ENCODE measurements at regions not wholly inside any gene's neighbourhood (a gene's known extent, or its start where the extent isn't known, plus 50 kb on each side); places are given as distances from the start of the nearest gene placed in this dataset.

GRCh38 chrX:20729416-20729815, 462.7 kb upstream of the RPS6KA3 start:
- TF ChIP-seq CTCF (IDR thresholded peaks at IDR 0.05; ENCODE audit: low read depth, low read length, missing control alignments): no peak
- no peak for DNase-seq (ENCODE audit: low read depth)

GRCh38 chrX:20727447-20727846, 460.7 kb upstream of the RPS6KA3 start:
- no peak for DNase-seq (ENCODE audit: low read depth)
- no peak overlapping the region for H3K4me3 ChIP-seq (ENCODE audit: low read depth, low read length)
- TF ChIP-seq CTCF (IDR thresholded peaks at IDR 0.05; ENCODE audit: low read depth, low read length, missing control alignments): no peak

More at GRCh38 chrX:20729416-20729815, 462.7 kb upstream of the RPS6KA3 start:
- H3K4me3 ChIP-seq (ENCODE audit: low read depth, low read length): no peak overlapping the region

- no peak overlapping the region for H3K4me3 ChIP-seq (ENCODE audit: low read depth, low read length)
- no peak for DNase-seq (ENCODE audit: low read depth)
- no peak for TF ChIP-seq CTCF (IDR thresholded peaks at IDR 0.05; ENCODE audit: low read depth, low read length, missing control alignments)
Observed at GRCh38 chrX:20720954-20721626, 454.4 kb upstream of the RPS6KA3 start.

- TF ChIP-seq CTCF (IDR thresholded peaks at IDR 0.05; ENCODE audit: low read depth, low read length, missing control alignments): no peak
- H3K4me3 ChIP-seq (ENCODE audit: low read depth, low read length): no peak overlapping the region
- DNase-seq (ENCODE audit: low read depth): no peak
Observed at GRCh38 chrX:20718592-20719380, 452.1 kb upstream of the RPS6KA3 start.

- TF ChIP-seq CTCF (IDR thresholded peaks at IDR 0.05; ENCODE audit: low read depth, low read length, missing control alignments): no peak
- H3K4me3 ChIP-seq (ENCODE audit: low read depth, low read length): no peak overlapping the region
- no peak for DNase-seq (ENCODE audit: low read depth)
Observed at GRCh38 chrX:20715176-20715575, 448.5 kb upstream of the RPS6KA3 start.

GRCh38 chrX:20712811-20713210, 446.1 kb upstream of the RPS6KA3 start:
- DNase-seq (ENCODE audit: low read depth): no peak
- no peak overlapping the region for H3K4me3 ChIP-seq (ENCODE audit: low read depth, low read length)
- TF ChIP-seq CTCF (IDR thresholded peaks at IDR 0.05; ENCODE audit: low read depth, low read length, missing control alignments): no peak

All from GM12864 (cell line).